Activated T-cell treated with anti-CD3 and anti-CD28 coated beads, Interleukin-2, amount 50 U/mL, for 4 hours (primary cell): ENCODE measurements at regions not wholly inside any gene's neighbourhood (a gene's known extent, or its start where the extent isn't known, plus 50 kb on each side); places are given as distances from the start of the nearest gene placed in this dataset.
"Not testable (repeated sequence)": the region's sequence is repeated elsewhere in the genome, so short reads cannot be mapped to it uniquely, and the experiment has no call there.

ENCODE experiments used
- ATAC-seq, 2 donors: fragments of 200-7000 bp; cut with Tn5 transposase; one replicate each; pipeline ENCODE4 v1.10.0; 2021
- DNase-seq: peaks from one replicate; pipeline ENCODE4 v3.0.0-alpha.2; 2020
- H3K27me3 Mint-ChIP-seq: one replicate; pipeline ENCODE4 v1.8.0; 2021; ENCODE audit warnings: low read depth, mixed read lengths
- H3K36me3 Mint-ChIP-seq: one replicate; pipeline ENCODE4 v1.8.0; 2022; ENCODE audit warnings: mixed read lengths; ENCODE audit not compliant: insufficient read depth
- H3K4me1 Mint-ChIP-seq: one replicate; pipeline ENCODE4 v1.8.0; 2021; ENCODE audit warnings: low read depth, mixed read lengths
- H3K4me3 Mint-ChIP-seq: one replicate; pipeline ENCODE4 v1.8.0; 2021; ENCODE audit warnings: mild to moderate bottlenecking, moderate library complexity, mixed read lengths
- H3K9me3 Mint-ChIP-seq: one replicate; pipeline ENCODE4 v1.8.0; 2021; ENCODE audit warnings: mixed read lengths

DNA sequence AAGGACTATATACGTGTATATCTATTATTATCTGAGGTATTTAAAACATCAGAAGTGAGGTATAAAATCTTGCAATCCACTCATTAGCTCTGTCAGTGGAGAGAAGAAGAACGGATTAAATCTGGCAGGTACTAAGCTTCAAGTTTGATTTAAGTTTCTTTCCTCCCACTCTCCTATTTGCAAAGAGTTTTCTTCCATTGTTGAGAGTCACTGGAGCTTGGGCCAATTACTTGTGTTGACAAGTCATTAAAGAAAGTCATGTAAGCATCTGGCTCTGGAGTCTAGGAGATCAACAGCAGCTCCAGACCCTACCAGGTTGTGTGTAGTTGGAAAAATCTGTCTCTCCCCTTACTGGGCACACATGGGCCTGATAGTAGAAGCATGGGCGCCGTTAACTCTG, 476.8 kb upstream of the SMARCA2 start:
- H3K9me3 Mint-ChIP-seq = no peaks in the 10 kb centered on the region
- ATAC-seq = no peak
- no peak for DNase-seq
- no peak overlapping the region for H3K4me3 Mint-ChIP-seq
- H3K36me3 Mint-ChIP-seq = no peaks in the 10 kb centered on the region
- peaks cover 2% of the 10 kb centered on the region for H3K27me3 Mint-ChIP-seq
- no peaks in the 10 kb centered on the region for H3K4me1 Mint-ChIP-seq

GRCh38 chr9:1539216-1539615, 475.9 kb upstream of the SMARCA2 start:
- Mint-ChIP-seq H3K36me3 (no peaks in the 10 kb centered on the region), H3K27me3 (peaks cover 2% of the 10 kb centered on the region), H3K4me1 (no peaks in the 10 kb centered on the region), H3K9me3 (no peaks in the 10 kb centered on the region), H3K4me3 (no peak overlapping the region)
- ATAC-seq (no peak), DNase-seq (no peak)

DNA sequence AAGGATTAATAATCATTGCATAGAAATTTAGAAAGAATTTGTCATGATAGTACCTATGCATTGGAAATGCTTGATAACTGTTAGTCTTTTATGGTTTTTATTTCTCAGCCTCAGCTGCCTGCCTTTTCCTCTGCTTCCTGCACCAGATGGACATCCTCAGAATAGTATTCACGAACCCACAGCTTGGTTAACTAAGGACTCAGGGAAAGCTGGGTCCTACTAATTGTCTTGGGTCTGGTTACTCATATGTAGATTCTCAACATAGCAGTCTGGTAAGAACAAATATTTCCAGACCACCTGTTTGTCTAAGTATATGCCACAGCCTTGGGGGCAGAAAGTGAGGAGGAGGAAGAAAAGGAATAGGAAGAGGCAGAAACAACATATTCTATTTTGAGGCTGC, 464.5 kb upstream of the SMARCA2 start:
- Mint-ChIP-seq H3K36me3 (no peaks in the 10 kb centered on the region), H3K9me3 (peaks cover 1% of the 10 kb centered on the region), H3K4me3 (no peak overlapping the region), H3K4me1 (no peaks in the 10 kb centered on the region), H3K27me3 (peaks cover 3% of the 10 kb centered on the region)
- DNase-seq (no peak), ATAC-seq (no peak)

DNA sequence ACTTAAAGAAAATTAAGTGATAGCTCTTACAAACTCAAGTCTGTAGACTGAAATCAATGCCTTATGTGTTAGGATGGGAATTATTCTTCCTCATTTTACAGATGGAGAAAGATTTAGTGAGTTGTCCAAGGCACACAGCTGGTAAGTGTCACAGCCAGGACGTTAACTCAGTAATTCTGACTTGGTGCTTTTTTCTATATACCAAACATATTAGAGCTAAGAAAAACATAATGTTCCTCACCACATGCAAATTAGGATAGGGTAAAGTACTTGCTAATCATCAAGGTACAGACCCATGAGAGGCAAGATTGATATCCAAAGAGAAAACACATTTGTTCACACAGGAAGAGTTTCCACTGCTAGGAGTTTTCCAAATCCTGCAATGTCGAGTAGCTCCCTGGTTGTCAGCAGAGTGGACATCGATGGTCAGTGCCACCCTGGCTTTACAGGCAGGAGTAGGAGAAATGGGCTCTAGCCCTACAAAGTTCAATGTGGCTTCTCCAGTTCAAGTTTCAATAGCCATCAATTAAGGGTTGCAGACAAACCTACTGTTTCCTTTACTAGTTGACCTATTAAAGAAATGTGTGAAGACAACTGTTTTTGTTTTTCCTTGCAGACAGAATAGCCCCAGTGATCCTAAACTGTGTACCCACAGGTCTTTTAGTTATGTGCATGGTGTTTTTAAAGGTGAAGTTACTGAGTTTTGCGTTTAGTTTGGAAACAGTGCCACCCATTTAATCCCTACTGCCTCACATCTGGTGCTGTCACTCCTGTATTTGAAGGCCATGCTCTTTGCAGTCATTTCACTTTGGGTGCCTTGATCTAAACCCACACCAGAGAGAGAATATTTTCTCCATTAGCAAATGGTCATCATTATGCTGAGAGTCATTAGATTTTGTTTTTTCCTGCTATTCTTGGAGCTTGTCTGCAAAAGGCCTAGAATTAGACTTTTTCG, 460.8 kb upstream of the SMARCA2 start:
- H3K4me3 Mint-ChIP-seq = no peak overlapping the region
- ATAC-seq = no peak
- no peak for DNase-seq
- H3K36me3 Mint-ChIP-seq = no peaks in the 10 kb centered on the region
- peaks cover 4% of the 10 kb centered on the region for H3K9me3 Mint-ChIP-seq
- H3K27me3 Mint-ChIP-seq = no peaks in the 10 kb centered on the region
- H3K4me1 Mint-ChIP-seq = no peaks in the 10 kb centered on the region

DNA sequence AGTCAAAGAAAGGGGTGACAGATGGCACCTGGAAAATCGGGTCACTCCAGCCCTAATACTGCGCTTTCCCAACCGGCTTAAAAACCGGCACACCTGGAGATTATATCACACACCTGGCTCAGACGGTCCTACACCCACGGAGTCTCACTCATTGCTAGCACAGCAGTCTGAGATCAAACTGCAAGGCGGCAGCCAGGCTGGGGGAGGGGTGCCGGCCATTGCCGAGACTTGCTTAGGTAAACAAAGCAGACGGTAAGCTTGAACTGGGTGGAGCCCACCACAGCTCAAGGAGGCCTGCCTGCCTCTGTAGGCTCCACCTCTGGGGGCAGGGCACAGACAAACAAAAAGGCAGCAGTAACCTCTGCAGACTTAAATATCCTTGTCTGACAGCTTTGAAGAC, 456.5 kb upstream of the SMARCA2 start:
- H3K9me3 Mint-ChIP-seq, ATAC-seq, H3K36me3 Mint-ChIP-seq, DNase-seq, H3K4me1 Mint-ChIP-seq, H3K27me3 Mint-ChIP-seq, H3K4me3 Mint-ChIP-seq: not testable (repeated sequence)

DNA sequence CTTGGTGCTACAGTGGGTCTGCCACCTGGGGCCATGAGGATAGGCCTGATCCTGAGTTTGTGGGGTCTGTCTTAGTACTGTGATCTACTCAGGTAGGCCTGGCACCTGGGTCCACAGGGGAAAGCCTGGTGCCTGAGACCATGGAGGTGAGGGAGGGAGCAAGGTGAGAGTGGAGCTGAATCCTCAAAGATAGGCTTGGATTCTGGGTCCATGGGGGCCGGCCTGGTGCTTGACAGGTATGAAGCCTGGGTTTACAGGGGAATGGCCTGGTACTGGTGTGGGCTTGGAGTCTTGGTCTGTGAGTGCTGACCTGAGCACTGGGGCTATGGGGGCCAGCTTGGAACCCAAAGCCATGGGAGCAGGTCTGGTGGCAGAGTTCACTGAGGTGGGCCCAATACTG, 439.2 kb upstream of the SMARCA2 start:
- Mint-ChIP-seq H3K27me3 (peaks cover 7% of the 10 kb centered on the region), H3K4me3 (no peak overlapping the region), H3K4me1 (no peaks in the 10 kb centered on the region), H3K9me3 (peaks cover 5% of the 10 kb centered on the region), H3K36me3 (no peaks in the 10 kb centered on the region)
- DNase-seq (no peak), ATAC-seq (no peak)

- no peak for ATAC-seq
- Mint-ChIP-seq H3K4me1 (no peaks in the 10 kb centered on the region), H3K4me3 (no peak overlapping the region), H3K9me3 (peaks cover 4% of the 10 kb centered on the region), H3K27me3 (peaks cover 5% of the 10 kb centered on the region), H3K36me3 (no peaks in the 10 kb centered on the region)
- no peak for DNase-seq
Observed at GRCh38 chr9:1580215-1580614, 434.9 kb upstream of the SMARCA2 start.

DNA sequence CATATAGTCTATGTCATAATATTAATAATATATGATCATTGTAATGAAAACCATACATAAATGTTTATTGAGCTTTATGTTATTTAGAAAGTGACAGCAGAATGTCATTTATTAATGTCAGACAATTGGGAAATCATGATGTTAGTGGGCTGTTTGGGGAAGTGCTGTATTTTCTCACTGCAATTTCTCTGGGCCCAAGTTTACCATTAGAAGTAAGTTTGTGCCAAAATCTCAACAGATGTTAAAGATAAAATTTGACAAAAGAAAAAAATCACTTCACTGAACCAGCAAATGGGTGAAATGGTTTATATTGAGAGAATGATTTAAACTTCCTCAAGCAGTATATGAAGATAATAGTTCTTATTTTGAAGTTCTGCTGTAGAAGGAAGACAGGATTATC, 433.2 kb upstream of the SMARCA2 start:
- Mint-ChIP-seq H3K36me3 (no peaks in the 10 kb centered on the region), H3K9me3 (peaks cover 8% of the 10 kb centered on the region), H3K27me3 (peaks cover 3% of the 10 kb centered on the region), H3K4me3 (no peak overlapping the region), H3K4me1 (no peaks in the 10 kb centered on the region)
- DNase-seq = no peak
- no peak for ATAC-seq

- H3K27me3 Mint-ChIP-seq = peaks cover 2% of the 10 kb centered on the region
- DNase-seq = no peak
- no peaks in the 10 kb centered on the region for H3K36me3 Mint-ChIP-seq
- no peak for ATAC-seq
- no peaks in the 10 kb centered on the region for H3K4me1 Mint-ChIP-seq
- H3K4me3 Mint-ChIP-seq = no peak overlapping the region
- peaks cover 4% of the 10 kb centered on the region for H3K9me3 Mint-ChIP-seq
Observed at GRCh38 chr9:1591310-1591709, 423.8 kb upstream of the SMARCA2 start.

DNA sequence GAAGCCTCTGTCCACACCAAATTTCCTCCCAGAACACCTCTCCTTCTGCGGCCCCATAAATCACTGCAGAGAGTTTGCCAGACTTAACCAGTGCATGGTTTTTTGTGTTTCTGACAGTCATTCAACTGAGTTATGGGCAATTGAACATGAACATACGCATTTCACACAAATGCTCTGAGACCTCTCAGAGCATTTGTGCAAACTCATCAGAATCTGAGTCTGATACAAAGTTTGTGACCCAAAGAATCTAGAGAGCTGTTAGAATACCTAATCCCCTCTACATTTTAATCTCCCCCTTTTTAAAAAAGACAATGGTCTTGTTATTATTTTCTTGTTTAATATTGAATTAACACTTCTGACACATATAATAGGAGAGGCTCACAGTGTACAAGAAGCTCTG, 416.9 kb upstream of the SMARCA2 start:
- no peaks in the 10 kb centered on the region for H3K9me3 Mint-ChIP-seq
- no peaks in the 10 kb centered on the region for H3K4me1 Mint-ChIP-seq
- H3K4me3 Mint-ChIP-seq = no peak overlapping the region
- ATAC-seq = no peak
- H3K36me3 Mint-ChIP-seq = no peaks in the 10 kb centered on the region
- peaks cover 5% of the 10 kb centered on the region for H3K27me3 Mint-ChIP-seq
- DNase-seq = no peak

GRCh38 chr9:1599961-1600360, 415.2 kb upstream of the SMARCA2 start:
- DNase-seq (no peak), ATAC-seq (no peak)
- no peaks in the 10 kb centered on the region for H3K36me3 Mint-ChIP-seq
- H3K27me3 Mint-ChIP-seq = peaks cover 5% of the 10 kb centered on the region
- H3K4me3 Mint-ChIP-seq = no peak overlapping the region
- H3K4me1 Mint-ChIP-seq = no peaks in the 10 kb centered on the region
- H3K9me3 Mint-ChIP-seq = no peaks in the 10 kb centered on the region

DNA sequence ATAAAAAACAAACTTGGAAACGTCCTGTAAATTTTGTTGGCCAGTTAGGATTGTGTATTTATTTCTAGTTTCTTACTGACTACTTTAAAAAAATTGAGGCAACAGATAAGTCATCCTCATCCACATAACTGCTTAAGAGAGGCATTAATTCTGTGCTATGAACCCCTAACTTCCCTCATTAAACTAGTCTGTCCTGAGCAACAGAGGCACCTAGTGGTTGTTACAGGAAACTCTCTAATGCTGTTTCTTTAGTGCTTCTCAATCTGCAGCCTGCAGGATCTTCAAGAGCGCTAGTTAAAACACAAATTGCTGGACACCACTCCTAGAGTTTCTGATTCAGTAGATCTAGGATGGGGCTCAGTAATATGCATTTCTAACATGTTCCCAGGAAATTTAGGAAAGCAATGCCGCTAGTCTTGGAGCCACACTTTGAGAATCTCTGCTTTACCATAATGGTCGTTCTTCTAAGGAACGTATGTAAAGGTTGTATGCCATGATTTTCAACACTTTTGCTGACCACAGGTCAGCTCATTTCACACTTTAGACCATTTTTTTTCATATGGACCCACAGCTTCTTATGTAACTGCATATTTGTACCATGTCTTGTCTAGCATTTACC, 410.1 kb upstream of the SMARCA2 start:
- DNase-seq = no peak
- no peak for ATAC-seq
- H3K27me3 Mint-ChIP-seq = no peaks in the 10 kb centered on the region
- H3K4me1 Mint-ChIP-seq = no peaks in the 10 kb centered on the region
- no peak overlapping the region for H3K4me3 Mint-ChIP-seq
- no peaks in the 10 kb centered on the region for H3K36me3 Mint-ChIP-seq
- H3K9me3 Mint-ChIP-seq = no peaks in the 10 kb centered on the region

DNA sequence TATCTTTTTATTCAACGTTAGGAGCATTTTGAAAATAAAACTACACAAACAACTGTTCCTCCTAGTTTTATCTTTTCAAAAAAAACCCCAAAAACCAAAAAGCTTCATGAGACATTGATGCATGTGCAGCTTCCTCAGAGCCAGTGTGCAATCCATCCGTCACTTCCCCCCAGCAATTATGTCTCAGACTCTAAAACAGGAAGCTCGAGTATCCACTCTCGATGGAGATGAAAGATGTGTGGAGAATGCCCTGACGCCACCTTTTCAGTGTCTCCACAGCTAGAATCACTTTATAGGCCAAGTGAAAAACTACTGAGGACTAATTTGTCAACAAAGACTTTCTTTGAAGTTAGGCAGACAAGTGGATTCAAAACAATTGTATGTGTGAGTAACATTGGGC, 408.9 kb upstream of the SMARCA2 start:
- no peaks in the 10 kb centered on the region for H3K4me1 Mint-ChIP-seq
- no peaks in the 10 kb centered on the region for H3K9me3 Mint-ChIP-seq
- no peaks in the 10 kb centered on the region for H3K27me3 Mint-ChIP-seq
- no peak for DNase-seq
- H3K36me3 Mint-ChIP-seq = no peaks in the 10 kb centered on the region
- H3K4me3 Mint-ChIP-seq = no peak overlapping the region
- ATAC-seq = no peak

- H3K27me3 Mint-ChIP-seq = peaks cover 7% of the 10 kb centered on the region
- ATAC-seq (no peak), DNase-seq (no peak)
- no peaks in the 10 kb centered on the region for H3K9me3 Mint-ChIP-seq
- H3K4me1 Mint-ChIP-seq = no peaks in the 10 kb centered on the region
- H3K4me3 Mint-ChIP-seq = no peak overlapping the region
- no peaks in the 10 kb centered on the region for H3K36me3 Mint-ChIP-seq
Observed at GRCh38 chr9:1612886-1613285, 402.3 kb upstream of the SMARCA2 start.

- H3K4me3 Mint-ChIP-seq = no peak overlapping the region
- H3K36me3 Mint-ChIP-seq = no peaks in the 10 kb centered on the region
- no peaks in the 10 kb centered on the region for H3K9me3 Mint-ChIP-seq
- H3K27me3 Mint-ChIP-seq = peaks cover 17% of the 10 kb centered on the region
- no peak for DNase-seq
- no peaks in the 10 kb centered on the region for H3K4me1 Mint-ChIP-seq
- no peak for ATAC-seq
Observed at GRCh38 chr9:1617419-1617818, 397.7 kb upstream of the SMARCA2 start.
